HG03060 (cell line): ENCODE measurements at regions not wholly inside any gene's neighbourhood (a gene's known extent, or its start where the extent isn't known, plus 50 kb on each side); places are given as distances from the start of the nearest gene placed in this dataset.

Experiments
- ATAC-seq: cut with Tn5 transposase; IDR thresholded peaks from one replicate; pipeline ENCODE4 v1.9.1; 2021; ENCODE audit warnings: low read depth, moderate number of reproducible peaks; ENCODE audit not compliant: unreplicated experiment

DNA sequence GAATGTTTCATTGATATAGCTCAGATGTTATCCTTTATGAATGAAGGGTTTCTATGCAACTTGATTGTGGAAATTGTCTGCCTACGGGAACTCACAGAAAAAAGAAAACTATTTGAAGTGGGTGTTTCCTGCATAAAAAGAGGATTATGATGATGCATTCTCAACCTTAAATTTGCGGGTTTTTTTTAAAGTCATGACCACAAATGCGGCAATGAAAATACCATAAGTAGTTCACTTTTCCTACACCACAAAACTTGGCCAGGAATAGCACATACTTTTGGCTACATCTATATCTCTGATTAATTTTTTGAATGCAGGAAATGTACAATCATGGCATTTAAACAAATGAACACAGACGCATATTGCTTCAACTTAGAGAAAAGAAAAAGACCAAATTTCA lies 754.7 kb downstream of the DTWD2 start:
- ATAC-seq, result no peak

DNA sequence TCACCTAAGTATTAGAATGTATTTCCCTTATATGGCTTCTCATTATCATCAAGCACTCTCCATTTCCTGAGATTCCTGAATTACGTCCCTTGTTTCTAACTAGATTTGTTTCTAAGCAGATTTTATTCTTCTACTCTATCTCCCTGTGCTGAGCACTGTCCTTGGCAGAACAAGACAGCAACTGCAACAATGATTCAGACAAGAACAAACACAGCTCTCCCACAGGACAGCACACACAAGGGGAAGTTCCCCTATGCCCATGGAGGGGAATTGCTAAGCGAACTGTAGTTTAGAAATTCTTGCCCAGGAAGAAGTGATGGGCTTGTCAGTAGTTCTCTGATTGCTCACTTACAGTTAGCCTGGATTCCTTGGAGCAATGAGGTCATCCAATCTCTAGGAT lies 759.9 kb downstream of the DTWD2 start:
- no peak for ATAC-seq

DNA sequence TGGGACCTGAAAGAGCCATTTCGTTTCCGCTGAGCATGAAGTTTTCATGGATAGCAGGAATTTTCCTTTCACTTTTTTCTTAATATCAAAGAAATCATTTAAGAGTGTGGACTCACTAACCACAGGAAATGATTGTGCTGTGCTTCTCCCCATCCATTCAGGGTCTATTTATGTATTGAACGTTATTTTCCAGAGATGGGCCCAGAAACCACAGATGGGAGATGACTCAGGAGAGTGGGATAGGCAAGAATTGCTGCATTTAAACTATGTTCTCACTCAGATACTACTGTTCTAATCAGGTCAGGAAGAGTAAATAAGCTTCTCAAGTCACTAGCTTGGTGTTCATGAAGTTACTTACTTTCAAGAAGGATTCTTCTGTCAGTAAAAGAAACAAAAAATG lies 763.8 kb downstream of the DTWD2 start:
- no peak for ATAC-seq

DNA sequence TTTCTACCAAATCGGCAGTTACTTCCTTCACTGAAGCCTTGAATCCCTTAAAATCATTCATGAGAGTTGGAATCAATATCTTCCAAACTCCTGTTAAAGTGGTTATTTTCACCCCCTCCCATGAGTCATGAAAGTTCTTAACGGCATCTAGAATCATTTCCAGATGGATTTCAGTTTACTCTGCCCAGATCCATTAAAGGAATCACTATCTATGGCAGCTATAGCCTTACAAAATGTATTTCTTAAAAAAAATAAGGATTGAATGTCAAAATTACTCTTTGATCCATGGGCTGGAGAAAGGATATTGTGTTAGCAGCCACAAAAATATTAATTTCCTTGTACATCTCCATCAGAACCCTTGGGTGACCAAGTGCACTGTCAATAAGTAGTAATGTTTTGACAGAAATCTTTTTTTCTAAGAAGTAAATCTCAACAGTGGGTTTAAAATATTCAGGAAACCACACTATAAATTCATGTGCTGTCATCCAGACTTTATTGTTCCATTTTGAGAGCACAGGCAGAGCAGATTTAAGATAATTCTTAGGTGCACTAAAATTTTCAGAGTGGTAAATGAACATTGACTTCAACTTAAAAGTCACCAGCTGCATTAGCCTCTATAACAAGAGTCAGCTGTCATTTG lies 767.7 kb downstream of the DTWD2 start:
- ATAC-seq, result no peak

DNA sequence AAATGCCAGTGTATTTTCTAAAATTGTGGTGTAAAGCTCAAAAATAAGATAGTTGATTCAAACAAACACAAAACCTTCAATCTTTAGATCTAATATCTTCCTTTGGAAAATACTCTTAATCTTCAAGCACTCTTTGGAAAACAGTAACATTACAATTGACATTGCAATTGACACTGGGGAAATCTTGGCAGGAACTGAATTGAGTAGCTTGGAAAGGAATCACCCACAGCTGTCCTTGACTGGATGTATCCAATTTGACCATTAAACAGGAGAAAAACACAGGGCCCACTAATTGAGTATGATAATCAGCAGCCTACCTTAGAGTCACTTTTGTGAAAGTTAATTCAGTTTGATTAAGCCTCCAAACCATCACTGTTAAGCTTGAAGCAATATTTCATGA lies 776.7 kb downstream of the DTWD2 start:
- ATAC-seq, result no peak

DNA sequence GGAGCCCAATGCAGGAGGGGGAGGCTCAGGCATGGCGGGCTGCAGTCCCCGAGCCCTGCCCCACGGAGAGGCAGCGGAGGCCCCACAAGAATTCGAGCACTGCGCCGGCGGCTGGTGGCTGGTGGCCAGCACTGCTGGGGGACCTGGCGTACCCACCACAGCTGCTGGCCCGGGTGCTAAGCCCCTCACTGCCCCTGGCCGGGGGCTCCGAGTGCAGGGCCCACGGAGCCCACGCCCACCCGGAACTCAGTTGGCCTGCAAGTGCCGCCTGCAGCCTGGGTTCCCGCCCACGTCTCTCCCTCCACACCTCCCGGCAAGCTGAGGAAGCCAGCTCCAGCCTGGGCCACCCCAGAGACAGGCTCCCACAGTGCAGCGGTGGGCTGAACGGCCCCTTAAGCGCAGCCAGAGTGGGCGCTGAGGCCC lies 780.3 kb downstream of the DTWD2 start:
- ATAC-seq, result no peak

DNA sequence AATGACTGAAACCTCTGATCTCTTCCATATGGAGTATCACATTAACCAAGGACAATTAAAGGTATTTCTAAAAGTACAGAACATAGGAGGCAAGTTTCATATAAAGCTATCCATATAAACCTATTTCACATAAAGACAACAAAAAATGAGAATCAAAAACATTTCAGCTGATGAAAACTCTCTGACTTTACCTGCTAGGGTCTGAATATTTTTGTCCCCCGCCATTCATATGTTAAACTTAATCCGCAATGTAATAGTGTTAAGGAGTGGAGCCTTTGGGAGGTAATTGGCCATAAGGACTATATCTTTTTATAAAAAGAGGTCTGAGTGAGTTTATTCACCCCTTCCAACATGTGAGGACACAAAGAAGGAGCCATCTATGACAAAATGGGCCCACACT lies 788.5 kb downstream of the DTWD2 start:
- ATAC-seq, result no peak

DNA sequence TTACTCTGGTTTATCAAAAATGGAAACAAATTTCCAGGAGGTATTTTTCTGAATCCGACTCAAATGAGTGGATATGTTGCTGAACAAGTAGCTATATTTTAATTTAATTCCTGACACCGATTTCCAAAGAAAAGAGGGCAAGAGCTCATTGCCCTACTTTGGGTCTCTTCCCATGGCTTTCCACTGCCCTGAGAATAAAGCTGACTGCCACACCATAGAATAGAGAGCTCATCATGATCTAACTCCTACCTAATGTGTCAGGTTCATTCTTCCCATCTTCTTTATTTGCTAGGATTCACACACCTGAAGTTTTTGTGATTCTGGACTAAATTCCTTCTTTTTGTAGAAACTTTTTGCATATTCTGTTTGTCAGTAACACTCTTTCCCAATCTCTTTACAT lies 792.1 kb downstream of the DTWD2 start:
- no peak for ATAC-seq

DNA sequence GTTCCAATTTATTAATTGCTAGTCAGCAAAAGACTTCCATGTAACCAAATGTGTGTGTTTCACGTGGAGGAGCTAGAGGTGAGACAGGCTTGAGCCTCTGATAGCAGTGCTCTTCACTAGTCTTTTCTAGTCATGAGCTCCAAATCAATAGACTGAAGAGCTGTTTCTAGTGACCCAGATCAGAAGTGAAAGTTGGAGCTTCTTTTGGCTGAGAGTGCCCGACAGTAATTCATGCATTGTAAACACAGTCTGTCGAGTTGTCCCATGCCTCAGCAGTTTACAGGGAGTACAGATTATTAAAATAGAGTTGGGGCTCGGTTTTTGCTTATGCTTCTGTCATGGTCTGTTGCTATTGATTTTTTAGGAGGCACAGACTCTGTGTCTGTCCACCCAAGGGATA lies 793.1 kb downstream of the DTWD2 start:
- ATAC-seq, result no peak

DNA sequence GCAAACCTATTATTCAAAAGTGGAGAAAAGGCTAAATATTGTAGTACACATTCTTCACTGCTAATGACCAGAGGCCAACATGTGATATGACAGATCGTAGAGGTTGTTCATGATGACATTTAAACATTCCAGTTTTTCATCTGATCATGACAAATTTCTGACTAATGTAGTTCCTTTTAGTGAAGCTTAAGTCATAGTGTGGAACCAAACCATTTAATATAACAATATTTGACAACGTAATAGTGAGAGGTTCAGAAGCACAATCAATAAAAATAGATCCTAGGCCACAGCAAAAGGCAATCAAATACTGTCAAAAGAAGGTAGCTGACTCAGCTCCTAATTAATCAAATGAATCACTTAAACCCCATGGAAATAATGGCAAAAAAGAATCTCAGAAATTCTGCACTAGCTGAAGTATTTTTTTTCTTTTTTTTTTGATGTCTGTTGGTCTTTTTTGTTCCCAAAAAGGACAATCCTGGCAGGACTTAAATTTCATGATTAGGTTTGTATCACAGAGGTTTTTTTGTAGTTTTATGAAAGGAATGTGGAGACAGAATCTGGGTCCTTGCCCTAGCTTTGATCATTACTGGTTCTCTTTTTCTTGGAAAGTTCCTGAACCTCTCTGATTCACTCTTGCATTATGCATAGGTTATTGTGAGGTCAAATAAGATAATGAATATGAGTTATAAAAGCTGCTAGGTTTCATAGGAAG lies 795.0 kb downstream of the DTWD2 start:
- no peak for ATAC-seq

DNA sequence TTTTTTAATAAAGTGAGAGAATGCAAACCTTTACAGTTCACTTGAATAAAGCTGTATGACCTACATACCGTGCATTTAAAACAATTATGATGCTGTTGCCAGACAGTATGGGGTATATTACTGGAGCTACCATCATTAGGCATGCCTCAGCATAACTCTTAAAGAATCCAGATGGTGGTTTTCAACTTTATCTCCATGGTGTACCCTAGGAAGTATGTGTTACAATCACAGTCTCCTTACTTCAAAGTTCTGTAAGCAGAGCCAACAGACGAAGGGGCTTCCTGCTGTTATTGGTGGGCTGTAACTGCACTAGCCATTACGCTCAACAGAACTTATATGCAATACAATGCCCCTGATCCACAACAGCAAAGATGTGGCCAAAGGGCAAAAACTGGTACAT lies 803.3 kb downstream of the DTWD2 start:
- ATAC-seq, result no peak

DNA sequence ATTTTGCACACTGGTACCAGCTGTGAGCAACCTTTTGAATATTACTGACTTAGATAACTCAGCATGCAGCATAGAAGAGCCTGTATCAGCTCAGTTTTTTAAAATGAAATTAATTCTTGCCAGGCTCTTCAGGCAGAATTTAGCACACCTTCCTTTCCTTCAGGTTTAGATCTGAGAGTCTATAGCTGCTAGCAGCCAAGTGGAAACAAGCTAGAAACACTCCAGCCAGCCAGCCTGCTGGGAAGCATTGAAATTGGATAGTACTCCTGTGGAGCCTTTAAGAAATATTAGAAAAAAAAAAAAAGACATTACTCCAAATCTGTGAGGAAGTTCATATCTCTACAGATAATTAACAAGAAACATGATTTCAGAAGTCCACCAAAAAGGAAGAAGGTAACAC lies 812.2 kb downstream of the DTWD2 start:
- ATAC-seq, result no peak

DNA sequence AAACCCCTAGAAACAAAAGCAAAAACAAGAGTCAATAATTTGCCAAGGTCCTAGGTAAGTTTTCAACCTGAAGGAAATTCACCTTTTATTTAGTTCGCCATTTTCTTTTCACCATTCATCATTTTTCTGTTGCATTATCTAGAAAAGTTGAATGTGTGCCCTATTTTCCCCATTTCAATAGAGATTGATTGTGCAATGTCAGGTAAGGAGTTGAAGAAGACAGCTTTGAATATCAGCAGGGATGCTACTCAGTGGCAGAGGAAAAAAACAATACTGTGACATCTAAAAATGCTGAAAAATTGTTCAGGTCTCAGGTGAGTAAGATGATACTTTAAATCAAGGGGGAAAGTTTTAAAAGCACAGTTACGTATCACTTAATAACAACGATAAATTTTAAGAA lies 813.7 kb downstream of the DTWD2 start:
- no peak for ATAC-seq

DNA sequence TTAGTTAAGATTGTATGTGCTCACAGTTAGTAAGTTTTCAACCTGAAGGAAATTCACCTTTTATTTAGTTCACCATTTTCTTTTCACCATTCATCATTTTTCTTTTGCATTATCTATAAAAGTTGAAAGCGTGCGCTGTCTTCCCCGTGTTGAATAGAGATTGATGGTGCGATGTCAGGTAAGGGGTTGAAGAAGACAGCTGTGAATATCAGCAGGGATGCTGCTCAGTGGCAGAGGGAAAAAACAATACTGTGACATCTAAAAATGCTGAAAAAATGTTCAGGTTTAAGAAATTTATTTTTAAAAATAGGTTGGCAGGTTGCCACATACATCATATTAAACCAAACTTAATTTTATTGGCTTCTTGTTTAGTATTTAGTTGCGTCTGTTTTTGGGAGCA lies 815.0 kb downstream of the DTWD2 start:
- no peak for ATAC-seq

DNA sequence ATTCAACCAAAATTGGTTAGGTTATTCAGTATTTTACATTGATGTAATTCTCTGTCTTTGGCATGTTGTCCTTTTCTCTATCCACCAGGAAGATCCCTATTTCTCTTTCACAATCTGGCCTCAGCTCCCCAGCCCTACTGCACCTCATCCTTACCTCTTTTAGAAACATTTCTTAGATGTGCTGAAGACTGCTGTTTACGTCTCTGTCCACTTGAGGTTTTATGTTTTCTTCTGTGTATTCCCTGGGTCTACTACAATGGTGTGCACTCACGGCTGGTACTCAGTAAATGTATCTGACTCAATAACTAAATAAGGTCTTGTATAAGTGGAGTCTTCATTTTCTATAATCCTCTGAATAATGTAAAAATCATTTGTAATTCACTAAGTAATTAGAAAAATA lies 822.7 kb downstream of the DTWD2 start:
- ATAC-seq, result no peak

DNA sequence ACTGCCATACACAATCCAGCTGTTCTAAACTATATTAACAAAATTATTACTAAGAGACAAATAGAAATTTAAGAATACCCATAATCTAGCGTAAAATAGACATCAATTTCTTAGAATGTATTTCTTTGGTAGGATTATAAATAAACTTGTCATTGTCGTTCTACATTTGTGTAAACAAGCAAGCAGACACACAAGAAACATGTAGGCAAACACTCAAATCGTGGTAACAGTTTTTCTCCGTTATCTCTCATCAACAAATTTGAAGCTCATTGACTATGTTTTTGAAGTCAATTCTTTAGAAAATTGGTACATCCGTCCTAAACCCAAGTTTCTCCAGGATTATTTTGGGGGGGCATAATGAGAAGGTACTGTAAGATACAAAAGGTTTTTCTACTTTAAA lies 832.2 kb downstream of the DTWD2 start:
- ATAC-seq, result no peak

DNA sequence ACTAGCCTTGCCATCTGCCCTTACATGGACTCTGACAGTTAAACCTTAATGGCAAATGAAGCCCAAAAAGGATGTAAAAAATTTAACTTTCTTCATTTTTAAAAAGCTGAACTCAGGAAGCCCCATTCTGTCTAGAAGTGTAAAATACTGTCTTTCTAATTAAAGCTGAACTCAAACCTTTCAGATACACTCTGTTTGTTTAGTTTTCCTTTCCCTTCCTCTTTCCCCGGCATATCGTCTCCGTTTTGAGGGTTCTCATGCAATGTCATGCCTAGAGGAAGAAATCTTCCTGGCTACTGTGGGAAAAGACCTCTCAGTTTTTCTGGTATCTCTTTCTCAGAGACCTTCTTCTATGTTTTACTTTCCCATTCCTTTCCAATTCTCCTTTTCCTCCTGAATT lies 841.5 kb downstream of the DTWD2 start:
- ATAC-seq, result no peak

DNA sequence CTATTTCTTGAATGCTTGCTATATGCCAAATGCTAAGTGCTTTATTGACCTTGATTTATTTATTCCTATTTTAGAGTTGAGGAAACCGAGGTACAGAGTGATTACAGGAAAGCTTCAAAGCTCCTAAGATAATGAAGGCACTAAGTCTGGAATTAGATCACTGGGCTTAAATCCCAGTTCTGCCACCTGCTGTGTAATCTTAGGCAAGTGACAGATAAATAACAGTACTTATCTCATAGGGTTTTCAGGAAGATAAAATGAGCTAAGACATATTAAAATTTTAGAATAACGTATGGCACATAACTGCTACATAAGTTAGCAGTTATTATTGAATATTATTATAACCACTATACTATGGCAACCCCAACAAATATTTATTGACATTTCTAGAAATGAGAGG lies 843.8 kb downstream of the DTWD2 start:
- ATAC-seq, result no peak

DNA sequence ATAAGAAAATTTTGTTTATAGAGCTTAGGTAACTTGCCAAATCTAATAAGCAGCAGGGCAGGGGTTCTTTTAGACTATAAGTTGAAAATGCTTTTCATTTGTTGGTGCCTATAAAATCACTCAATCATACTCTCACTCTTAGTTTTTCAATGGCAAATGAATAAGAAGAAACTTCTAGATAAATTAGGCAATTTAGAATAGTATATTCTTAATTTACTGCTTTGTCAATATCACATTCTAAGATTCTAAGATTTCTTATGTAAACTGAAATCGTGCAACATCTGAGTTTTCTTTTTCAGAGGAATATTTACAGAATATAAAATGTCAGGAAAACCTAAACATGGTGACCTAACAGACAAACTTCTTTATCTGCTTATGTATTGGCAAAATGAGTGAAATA lies 849.0 kb downstream of the DTWD2 start:
- no peak for ATAC-seq

DNA sequence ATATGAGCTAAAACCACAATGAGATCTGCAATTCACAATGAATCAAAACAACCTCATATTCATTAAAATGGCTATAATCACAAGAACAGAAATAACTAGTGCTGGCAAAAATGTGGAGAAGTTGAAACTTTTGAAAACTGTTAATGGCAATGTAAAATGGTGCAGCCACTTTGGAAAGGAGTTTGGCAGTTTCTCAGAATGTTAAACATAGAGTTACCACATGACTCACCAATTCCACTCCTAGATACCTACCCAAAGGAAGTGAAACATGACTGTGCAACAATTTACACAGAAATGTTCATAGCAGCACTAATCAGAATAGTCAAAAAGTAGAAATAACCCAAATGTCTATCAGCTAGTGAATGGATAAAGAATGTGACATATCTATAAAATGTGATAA lies 862.2 kb downstream of the DTWD2 start:
- ATAC-seq, result peak; percentile 65

DNA sequence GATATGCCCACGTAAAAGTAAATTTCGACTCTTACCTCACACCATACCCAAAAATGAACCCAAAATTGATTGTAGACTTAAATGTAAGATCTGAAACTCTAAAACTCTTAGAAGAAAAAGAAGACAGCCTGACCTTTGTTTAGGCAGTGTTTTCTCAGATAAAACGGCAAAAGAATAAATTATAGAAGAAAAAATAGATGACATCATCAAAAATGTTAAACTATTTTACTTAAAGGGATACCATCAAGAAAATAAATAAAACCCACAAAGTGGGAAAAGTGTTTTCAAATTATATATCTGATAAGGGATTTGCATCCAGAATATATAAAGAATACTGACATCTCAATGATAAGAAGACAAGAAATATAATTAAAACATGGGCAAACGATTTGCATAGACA lies 862.7 kb downstream of the DTWD2 start:
- no peak for ATAC-seq

DNA sequence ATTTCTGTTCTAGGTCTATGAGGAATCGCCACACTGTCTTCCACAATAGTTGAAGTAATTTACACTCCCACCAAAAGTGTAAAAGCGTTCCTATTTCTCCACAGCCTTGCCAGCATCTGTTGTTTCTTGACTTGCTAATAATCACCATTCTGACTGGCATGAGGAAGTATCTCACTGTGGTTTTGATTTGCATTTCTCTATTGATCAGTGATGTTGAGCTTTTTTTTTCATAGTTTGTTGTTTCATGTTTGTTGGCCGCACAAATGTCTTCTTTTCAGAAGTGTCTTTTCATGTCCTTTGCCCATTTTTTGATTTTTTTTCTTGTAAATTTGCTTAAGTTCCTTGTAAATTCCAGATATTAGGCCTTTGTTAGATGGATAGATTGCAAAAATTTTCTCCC lies 867.1 kb downstream of the DTWD2 start:
- no peak for ATAC-seq

DNA sequence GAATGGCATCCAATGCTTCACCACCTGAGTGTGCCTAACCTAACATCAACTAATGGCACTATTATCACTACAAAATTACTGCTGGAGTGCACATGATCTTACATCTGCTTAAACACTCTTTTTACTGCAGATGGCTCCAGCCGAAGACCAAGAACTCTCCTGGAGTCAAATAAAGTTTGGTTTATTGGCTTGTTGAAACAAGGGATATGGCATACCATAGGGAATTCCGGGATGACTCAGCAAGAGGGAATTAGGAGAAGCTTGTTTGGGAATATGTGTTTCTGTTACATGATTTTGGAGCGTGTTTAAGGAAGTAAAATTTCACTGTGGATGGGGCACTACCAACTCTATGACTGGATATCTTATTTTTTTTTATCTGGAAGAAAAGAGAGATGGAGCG lies 872.6 kb downstream of the DTWD2 start:
- ATAC-seq, result no peak
